ENCODE measurements at regions not wholly inside any gene's neighbourhood (a gene's known extent, or its start where the extent isn't known, plus 50 kb on each side); places are given as distances from the start of the nearest gene placed in this dataset.

- TF ChIP-seq POLR2AphosphoS5 (IDR thresholded peaks at IDR 0.05) (no peak), POLR2A (IDR thresholded peaks at IDR 0.05) (no peak), CTCF (IDR thresholded peaks at IDR 0.05) (no peak)
Measured at GRCh38 chr3:7874116-7874515, 627.5 kb upstream of the LMCD1 start.
